Endometrium (tissue), 2 donors: ENCODE measurements at regions not wholly inside any gene's neighbourhood (a gene's known extent, or its start where the extent isn't known, plus 50 kb on each side); places are given as distances from the start of the nearest gene placed in this dataset.
A peak's percentile ranks its signal among the peaks of the same experiment; 100 is the strongest.
"Not testable (repeated sequence)": the region's sequence is repeated elsewhere in the genome, so short reads cannot be mapped to it uniquely, and the experiment has no call there.

Experiments used
- FAIRE-seq: peaks from 2 replicates; lab custom pipeline; 2012; peaks lifted over from hg19 to GRCh38; lab: Jason Lieb, UNC
- donor health status: control.
- donor health status: control.

DNA sequence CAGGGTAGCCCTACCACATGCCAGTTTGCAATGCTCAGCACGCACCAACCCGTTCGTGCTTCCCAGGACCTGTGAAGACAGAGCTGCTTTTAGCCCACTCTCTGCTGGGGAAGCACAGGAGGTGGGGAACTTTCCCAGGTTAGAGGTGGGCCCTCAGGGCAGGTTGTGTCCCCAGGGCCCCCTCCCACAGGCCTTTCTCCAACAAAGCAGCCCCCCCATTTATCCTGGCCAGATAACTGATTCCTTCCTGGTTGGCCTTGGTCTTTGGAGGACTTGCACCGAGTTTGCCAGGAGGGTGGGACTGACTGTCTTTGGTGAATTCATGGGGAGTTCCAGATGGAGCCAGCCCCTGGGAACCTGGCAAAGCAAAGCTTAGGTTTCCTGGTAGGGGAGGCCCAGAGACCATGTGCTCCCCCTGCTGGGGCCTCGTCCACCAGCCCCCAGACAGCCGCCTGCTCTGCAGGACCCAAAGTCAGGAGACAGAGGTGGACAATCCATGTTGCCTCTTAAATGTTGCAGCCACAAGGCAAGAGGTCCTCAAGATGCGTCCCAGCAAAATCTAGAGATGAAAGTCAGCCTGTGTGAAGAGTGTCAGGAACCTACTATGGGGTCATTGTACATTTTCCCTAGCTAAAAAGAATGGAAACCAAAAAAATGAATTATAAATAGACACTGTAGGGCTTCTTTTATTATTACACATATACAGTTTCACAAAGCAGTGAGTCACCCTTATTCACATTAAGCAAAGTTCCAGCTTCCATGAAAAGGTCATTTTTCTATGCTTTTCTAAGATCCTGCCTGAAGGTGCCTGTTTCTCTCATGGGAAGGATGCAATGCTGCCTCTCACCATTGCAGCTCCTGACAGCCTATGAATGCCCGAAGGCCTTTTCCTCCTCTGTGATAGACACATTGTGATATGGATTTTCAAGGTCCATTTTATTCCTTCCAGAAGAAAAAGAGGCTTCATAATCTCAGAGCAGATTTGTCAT, 497.8 kb downstream of the PREX1 start:
- FAIRE-seq, result no peak

GRCh38 chr20:48329031-48329615, 498.7 kb downstream of the PREX1 start:
- FAIRE-seq, result no peak

- not testable (repeated sequence) for FAIRE-seq
These were observed 500.0 kb downstream of the PREX1 start for GRCh38 chr20:48327848-48328247.

- no peak for FAIRE-seq
These were observed 500.9 kb downstream of the PREX1 start for GRCh38 chr20:48326868-48327267.

GRCh38 chr20:48326434-48326691, 501.4 kb downstream of the PREX1 start:
- FAIRE-seq, result no peak

GRCh38 chr20:48325656-48326433, 502.0 kb downstream of the PREX1 start:
- no peak for FAIRE-seq

GRCh38 chr20:48324744-48325143, 503.1 kb downstream of the PREX1 start:
- no peak for FAIRE-seq

- FAIRE-seq, result no peak
These were observed 506.5 kb downstream of the PREX1 start for GRCh38 chr20:48321271-48321670.

- no peak for FAIRE-seq
These were observed 507.7 kb downstream of the PREX1 start for GRCh38 chr20:48319943-48320584.

DNA sequence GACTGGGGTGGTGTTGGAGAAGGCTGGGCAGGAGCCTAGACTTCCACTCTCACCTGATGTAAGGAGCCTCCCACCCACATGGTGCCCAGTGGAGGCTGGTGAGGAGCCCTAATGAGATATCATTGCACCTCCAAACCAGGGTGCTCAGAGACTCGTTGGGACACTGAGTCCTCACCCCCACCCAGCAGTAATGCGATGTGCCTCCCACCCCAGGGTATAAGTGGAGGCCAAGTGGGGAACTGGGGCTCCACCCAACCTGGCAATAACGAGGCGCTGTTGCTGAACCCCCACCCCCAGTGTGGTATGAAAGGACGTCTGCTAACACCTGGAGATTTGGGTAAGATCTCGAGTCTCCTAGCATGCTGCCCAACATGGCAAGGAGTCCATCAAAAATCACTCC, 510.2 kb downstream of the PREX1 start:
- FAIRE-seq, result no peak

DNA sequence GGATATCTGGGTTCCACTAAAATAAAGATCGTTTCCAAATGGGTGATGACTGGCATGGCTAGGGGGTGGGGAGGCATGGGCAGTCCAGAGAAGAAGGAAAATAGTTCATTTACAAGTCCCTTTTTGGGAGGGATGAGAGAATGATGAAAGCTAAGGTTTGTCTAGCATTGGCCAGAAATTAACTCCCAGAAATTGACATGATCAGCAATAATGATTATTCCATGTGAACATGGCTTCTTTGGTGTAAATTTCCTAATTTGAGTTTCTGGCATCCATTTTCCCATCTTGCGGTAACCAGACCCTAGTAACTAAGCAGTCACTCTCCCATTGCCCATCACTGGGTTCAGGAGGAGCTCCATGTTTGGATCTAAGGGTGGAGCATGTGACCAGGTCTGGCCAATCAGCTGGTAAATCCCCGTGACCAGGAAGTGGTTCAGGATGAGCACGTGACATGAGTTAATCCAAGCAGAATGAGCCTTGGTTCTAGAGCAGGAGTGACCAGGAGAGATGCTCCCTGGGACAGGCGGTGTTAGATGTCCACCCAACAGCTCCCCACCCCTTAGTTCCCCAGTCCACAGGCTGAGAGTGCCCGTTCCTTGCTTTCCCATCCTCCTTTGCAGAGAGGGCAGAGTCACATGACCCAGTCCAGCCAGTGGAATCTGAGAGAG, 512.7 kb downstream of the PREX1 start:
- no peak for FAIRE-seq

GRCh38 chr20:48313324-48313723, 514.5 kb downstream of the PREX1 start:
- no peak for FAIRE-seq

GRCh38 chr20:48311956-48312355, 515.8 kb downstream of the PREX1 start:
- FAIRE-seq, result no peak

- FAIRE-seq, result peak; percentile 54
These were observed 517.5 kb downstream of the PREX1 start for GRCh38 chr20:48310305-48310704.

DNA sequence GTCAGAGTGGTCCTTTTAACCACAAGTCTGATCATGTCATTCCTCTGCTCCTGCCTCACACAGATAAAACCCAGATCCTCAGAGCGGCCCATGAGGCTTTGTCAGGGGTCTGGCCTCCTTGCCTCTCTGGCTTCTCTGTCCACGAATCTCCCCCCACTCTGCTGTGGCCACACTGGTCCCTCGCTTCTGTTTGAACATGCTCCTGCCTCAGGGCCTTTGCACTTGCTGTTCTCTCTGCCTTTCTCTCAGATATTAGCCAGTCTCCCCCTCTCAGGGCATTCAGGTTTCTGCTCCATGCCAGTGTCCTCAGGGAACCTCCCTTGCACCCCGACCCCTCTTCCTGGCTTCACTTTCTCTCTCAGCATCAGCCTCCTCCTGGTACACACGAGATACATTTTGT, 518.5 kb downstream of the PREX1 start:
- no peak for FAIRE-seq

DNA sequence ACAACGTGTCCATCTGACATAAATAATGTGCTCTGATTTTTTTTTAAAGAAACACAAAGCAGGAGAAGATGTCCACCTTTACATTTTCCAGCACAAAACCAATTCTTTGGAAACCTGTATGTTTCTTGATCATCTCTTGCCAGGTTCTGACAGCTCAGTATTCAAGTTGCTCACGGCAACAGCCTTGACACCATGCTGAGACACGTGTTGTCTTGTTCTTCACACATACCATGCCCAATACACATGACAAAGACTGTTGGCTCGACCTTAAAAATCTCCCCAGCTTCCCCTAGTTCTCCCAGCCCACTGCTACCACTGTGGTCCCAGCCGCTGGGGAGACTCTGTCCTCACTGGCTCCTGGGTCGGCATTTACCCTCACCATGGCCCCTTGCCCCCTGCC, 518.9 kb downstream of the PREX1 start:
- no peak for FAIRE-seq

DNA sequence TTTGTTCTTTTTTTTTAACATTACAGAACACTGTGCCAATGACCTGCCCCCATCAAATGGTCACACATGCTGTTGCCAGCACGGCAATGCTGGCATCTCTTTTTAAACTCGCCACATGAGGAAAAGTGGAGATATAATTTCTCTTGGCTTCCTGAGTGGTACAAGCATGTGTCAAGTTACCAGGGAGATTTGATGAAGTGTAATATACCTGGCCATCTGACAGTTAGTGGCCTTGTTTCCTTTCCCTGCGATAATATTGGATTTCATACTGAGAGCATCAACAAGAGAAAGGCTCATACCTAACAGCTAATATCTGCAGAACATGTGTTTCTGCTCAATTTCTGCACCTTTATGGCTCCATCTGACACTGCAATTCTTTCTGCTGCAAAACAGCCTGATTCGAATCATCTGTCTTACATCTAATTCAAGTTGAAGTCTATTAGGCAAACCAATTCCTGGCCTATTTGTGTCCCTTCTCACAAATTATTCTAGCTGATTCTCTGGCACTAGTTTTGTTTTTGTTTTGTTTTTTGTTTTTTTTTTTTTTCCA, 519.5 kb downstream of the PREX1 start:
- peak; percentile 89 for FAIRE-seq

- no peak for FAIRE-seq
These were observed 520.5 kb downstream of the PREX1 start for GRCh38 chr20:48307277-48307676.

DNA sequence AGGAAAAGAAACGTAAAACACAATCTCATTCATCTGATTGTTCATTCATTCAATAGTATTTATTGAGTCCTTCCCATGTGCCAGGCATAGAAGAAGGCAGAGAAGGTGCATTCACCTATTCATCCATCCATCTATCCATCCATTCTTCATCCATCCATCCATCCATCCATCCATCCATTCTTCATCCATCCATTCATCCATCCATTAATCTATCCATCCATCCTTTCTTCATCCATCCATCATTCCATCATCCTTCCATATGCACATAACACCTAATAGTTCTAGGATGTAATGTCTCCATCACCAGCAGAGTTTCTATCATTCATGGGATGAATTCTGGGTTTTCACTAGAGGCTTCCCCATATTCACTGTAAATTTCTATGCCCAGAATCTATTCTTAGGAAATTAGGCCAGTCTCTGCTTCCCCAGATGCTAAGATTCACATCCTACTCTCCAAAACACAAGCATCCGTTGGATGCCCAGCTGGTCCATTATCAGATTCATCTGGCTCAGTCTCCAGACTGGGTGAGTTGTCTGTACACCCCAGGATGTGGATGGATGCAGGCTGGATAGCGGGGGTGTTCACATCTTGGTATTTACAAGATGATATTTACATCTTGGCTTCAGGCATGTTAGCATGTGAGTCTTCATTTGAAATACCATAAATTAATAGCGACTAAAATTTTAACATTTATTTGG, 517.7 kb upstream of the SULF2 start:
- no peak for FAIRE-seq

DNA sequence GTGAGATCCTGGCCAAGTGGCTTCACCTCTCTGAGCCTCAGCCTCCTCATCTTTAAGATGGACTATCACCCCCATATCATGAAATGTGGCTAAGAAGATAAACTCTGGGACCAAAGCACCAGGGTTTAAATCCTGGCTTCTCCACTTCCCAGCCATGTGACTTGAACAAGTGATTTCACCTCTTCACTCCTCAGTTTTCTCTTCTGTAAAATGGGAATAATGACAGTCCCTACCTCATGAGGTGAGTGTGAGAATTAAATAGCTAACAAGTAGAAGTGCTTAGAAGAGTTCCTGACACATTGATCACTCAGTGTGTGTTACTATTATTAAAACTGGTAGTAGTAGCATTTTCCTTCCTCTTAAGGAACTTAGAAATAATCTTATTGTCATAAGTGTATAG, 516.9 kb upstream of the SULF2 start:
- FAIRE-seq, result no peak

DNA sequence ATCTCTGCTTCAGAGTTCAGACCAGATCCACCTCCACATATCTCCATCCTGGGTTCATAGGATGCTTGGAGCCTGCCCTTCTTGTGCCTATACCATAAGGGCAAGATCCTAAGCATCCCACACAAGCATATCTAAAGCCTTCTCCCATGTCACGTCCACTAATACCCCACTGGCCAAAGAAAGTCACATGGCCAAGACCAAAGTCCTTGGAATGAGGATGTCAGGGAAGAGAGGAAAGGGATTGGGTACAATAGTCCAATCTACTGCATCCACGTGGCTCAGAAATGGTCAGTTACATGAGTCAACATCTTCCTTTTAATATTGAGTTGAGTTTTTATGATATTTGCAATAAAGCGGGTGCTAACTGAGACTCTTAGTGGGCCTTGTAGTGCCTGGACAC, 515.9 kb upstream of the SULF2 start:
- FAIRE-seq, result no peak
